ENCODE measurements at regions not wholly inside any gene's neighbourhood (a gene's known extent, or its start where the extent isn't known, plus 50 kb on each side); places are given as distances from the start of the nearest gene placed in this dataset.

DNA sequence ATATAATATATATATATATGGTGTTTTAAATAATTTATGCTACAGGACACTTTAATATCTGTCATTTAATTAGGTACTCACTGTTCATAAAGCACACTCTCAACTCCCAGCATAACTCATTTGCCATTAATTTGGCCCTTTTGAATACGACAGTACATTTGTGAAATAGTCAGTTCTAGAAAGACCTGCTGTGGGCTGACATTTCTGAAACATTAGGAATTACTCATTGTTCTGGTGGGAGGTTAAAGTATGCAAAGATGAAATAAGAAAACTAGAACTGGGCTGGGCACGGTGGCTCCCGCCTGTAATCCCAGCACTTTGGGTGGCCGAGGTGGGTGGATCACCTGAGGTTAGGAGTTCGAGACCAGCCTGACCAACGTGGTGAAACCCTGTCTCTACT, 497.5 kb downstream of the UTRN start:
- DNase-seq (ENCODE audit: low spot score) (no peak), ATAC-seq (no peak)
- H3K4me1 Mint-ChIP-seq, result peaks cover 13% of the 10 kb centered on the region
- H3K9me2 ChIP-seq (ENCODE audit: insufficient read depth), result no peaks in the 10 kb centered on the region
- no peak overlapping the region for H3K4me3 Mint-ChIP-seq
- H3K4me1 ChIP-seq (ENCODE audit: insufficient read depth), result no peaks in the 10 kb centered on the region
- no peaks in the 10 kb centered on the region for H3K36me3 ChIP-seq (ENCODE audit: insufficient read depth)
- no peak overlapping the region for H3K4me3 ChIP-seq
- H2AFZ ChIP-seq, result no peak overlapping the region
- TF ChIP-seq, protein P1, sequence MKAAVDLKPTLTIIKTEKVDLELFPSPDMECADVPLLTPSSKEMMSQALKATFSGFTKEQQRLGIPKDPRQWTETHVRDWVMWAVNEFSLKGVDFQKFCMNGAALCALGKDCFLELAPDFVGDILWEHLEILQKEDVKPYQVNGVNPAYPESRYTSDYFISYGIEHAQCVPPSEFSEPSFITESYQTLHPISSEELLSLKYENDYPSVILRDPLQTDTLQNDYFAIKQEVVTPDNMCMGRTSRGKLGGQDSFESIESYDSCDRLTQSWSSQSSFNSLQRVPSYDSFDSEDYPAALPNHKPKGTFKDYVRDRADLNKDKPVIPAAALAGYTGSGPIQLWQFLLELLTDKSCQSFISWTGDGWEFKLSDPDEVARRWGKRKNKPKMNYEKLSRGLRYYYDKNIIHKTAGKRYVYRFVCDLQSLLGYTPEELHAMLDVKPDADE (IDR thresholded peaks at IDR 0.05), result no peak
- no peak for TF ChIP-seq NANOG (IDR thresholded peaks at IDR 0.05; ENCODE audit: borderline replicate concordance)
- no peak overlapping the region for H3K27ac ChIP-seq (ENCODE audit: low read depth)
- no peaks in the 10 kb centered on the region for H4K20me1 ChIP-seq (replicated peaks; ENCODE audit: insufficient read depth)
- no peak overlapping the region for H3K4me2 ChIP-seq
- H3K27me3 Mint-ChIP-seq (ENCODE audit: insufficient read depth, low read depth, poor library complexity), result no peaks in the 10 kb centered on the region
- no peaks in the 10 kb centered on the region; the same call in 2 of the 3 replicates for H3K9me3 Mint-ChIP-seq
- H3F3A ChIP-seq (replicated peaks; ENCODE audit: low read depth), result no peaks in the 10 kb centered on the region
- H3K79me2 ChIP-seq (replicated peaks; ENCODE audit: insufficient read depth), result no peaks in the 10 kb centered on the region
- H3K36me3 Mint-ChIP-seq (ENCODE audit: low read depth), result no peaks in the 10 kb centered on the region
- no peaks in the 10 kb centered on the region for H3K27me3 ChIP-seq (ENCODE audit: insufficient read depth)
- H3K27ac Mint-ChIP-seq, result no peak overlapping the region

DNA sequence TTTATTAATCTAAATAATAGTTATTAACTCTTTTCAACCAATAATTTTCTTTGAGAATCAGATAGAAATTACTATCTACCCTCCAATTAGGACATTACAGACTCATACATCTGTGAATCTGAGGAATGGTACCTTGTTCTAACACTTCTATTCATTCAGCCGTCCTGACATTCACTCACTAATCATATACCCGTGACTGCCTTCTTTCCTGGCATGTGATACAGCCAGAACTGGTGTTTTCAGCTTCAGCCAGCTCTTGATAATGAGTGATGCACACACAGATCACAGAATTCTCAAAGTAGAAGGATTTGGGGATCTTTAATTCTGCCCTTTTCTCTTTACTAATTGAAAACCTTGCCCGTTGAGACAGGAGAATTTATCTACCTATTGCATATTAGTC, 499.9 kb downstream of the UTRN start:
- Mint-ChIP-seq H3K4me3 (no peak overlapping the region), H3K27me3 (ENCODE audit: insufficient read depth, low read depth, poor library complexity) (no peaks in the 10 kb centered on the region), H3K27ac (no peak overlapping the region), H3K36me3 (ENCODE audit: low read depth) (no peaks in the 10 kb centered on the region), H3K4me1 (peaks cover 4% of the 10 kb centered on the region; the same call in 2 of the 3 replicates), H3K9me3 (no peaks in the 10 kb centered on the region)
- no peaks in the 10 kb centered on the region for H4K20me1 ChIP-seq (replicated peaks; ENCODE audit: insufficient read depth)
- H3K79me2 ChIP-seq (replicated peaks; ENCODE audit: insufficient read depth), result no peaks in the 10 kb centered on the region
- no peaks in the 10 kb centered on the region for H3K4me1 ChIP-seq (ENCODE audit: insufficient read depth)
- no peaks in the 10 kb centered on the region for H3F3A ChIP-seq (replicated peaks; ENCODE audit: low read depth)
- H3K4me3 ChIP-seq, result no peak overlapping the region
- no peak for ATAC-seq
- H3K36me3 ChIP-seq (ENCODE audit: insufficient read depth), result no peaks in the 10 kb centered on the region
- H3K27ac ChIP-seq (ENCODE audit: low read depth), result no peak overlapping the region
- no peak for DNase-seq (ENCODE audit: low spot score)
- H3K4me2 ChIP-seq, result no peak overlapping the region
- no peaks in the 10 kb centered on the region for H3K9me2 ChIP-seq (ENCODE audit: insufficient read depth)
- H2AFZ ChIP-seq, result no peak overlapping the region
- H3K27me3 ChIP-seq (ENCODE audit: insufficient read depth), result no peaks in the 10 kb centered on the region
- TF ChIP-seq, protein P2, sequence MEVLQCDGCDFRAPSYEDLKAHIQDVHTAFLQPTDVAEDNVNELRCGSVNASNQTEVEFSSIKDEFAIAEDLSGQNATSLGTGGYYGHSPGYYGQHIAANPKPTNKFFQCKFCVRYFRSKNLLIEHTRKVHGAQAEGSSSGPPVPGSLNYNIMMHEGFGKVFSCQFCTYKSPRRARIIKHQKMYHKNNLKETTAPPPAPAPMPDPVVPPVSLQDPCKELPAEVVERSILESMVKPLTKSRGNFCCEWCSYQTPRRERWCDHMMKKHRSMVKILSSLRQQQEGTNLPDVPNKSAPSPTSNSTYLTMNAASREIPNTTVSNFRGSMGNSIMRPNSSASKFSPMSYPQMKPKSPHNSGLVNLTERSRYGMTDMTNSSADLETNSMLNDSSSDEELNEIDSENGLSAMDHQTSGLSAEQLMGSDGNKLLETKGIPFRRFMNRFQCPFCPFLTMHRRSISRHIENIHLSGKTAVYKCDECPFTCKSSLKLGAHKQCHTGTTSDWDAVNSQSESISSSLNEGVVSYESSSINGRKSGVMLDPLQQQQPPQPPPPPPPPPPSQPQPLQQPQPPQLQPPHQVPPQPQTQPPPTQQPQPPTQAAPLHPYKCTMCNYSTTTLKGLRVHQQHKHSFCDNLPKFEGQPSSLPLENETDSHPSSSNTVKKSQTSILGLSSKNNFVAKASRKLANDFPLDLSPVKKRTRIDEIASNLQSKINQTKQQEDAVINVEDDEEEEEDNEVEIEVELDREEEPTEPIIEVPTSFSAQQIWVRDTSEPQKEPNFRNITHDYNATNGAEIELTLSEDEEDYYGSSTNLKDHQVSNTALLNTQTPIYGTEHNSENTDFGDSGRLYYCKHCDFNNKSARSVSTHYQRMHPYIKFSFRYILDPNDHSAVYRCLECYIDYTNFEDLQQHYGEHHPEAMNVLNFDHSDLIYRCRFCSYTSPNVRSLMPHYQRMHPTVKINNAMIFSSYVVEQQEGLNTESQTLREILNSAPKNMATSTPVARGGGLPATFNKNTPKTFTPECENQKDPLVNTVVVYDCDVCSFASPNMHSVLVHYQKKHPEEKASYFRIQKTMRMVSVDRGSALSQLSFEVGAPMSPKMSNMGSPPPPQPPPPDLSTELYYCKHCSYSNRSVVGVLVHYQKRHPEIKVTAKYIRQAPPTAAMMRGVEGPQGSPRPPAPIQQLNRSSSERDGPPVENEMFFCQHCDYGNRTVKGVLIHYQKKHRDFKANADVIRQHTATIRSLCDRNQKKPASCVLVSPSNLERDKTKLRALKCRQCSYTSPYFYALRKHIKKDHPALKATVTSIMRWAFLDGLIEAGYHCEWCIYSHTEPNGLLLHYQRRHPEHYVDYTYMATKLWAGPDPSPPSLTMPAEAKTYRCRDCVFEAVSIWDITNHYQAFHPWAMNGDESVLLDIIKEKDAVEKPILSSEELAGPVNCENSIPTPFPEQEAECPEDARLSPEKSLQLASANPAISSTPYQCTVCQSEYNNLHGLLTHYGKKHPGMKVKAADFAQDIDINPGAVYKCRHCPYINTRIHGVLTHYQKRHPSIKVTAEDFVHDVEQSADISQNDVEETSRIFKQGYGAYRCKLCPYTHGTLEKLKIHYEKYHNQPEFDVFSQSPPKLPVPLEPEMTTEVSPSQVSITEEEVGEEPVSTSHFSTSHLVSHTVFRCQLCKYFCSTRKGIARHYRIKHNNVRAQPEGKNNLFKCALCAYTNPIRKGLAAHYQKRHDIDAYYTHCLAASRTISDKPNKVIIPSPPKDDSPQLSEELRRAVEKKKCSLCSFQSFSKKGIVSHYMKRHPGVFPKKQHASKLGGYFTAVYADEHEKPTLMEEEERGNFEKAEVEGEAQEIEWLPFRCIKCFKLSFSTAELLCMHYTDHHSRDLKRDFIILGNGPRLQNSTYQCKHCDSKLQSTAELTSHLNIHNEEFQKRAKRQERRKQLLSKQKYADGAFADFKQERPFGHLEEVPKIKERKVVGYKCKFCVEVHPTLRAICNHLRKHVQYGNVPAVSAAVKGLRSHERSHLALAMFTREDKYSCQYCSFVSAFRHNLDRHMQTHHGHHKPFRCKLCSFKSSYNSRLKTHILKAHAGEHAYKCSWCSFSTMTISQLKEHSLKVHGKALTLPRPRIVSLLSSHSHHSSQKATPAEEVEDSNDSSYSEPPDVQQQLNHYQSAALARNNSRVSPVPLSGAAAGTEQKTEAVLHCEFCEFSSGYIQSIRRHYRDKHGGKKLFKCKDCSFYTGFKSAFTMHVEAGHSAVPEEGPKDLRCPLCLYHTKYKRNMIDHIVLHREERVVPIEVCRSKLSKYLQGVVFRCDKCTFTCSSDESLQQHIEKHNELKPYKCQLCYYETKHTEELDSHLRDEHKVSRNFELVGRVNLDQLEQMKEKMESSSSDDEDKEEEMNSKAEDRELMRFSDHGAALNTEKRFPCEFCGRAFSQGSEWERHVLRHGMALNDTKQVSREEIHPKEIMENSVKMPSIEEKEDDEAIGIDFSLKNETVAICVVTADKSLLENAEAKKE (CRISPR knock-in tag; IDR thresholded peaks at IDR 0.05), result no peak
- TF ChIP-seq ZNF331 (CRISPR knock-in tag; IDR thresholded peaks at IDR 0.05; ENCODE audit: low read depth) (no peak), CREB1 (CRISPR knock-in tag; IDR thresholded peaks at IDR 0.05; ENCODE audit: low read depth) (no peak), JUNB (IDR thresholded peaks at IDR 0.05; ENCODE audit: unreplicated experiment) (no peak), POLR2AphosphoS5 (IDR thresholded peaks at IDR 0.05; ENCODE audit: low read depth) (no peak), EZH2 (IDR thresholded peaks at IDR 0.05; ENCODE audit: low read depth, unreplicated experiment) (no peak), NANOG (IDR thresholded peaks at IDR 0.05; ENCODE audit: borderline replicate concordance) (no peak), EZH2phosphoT487 (IDR thresholded peaks at IDR 0.05; ENCODE audit: unreplicated experiment) (no peak), ZNF114 (CRISPR knock-in tag; IDR thresholded peaks at IDR 0.05) (no peak), STAT1 (IDR thresholded peaks at IDR 0.05; ENCODE audit: unreplicated experiment) (no peak)
- TF ChIP-seq, protein P1 (IDR thresholded peaks at IDR 0.05), result no peak

Data from GM23338 (cell line).